ENCODE measurements at regions not wholly inside any gene's neighbourhood (a gene's known extent, or its start where the extent isn't known, plus 50 kb on each side); places are given as distances from the start of the nearest gene placed in this dataset.

DNA sequence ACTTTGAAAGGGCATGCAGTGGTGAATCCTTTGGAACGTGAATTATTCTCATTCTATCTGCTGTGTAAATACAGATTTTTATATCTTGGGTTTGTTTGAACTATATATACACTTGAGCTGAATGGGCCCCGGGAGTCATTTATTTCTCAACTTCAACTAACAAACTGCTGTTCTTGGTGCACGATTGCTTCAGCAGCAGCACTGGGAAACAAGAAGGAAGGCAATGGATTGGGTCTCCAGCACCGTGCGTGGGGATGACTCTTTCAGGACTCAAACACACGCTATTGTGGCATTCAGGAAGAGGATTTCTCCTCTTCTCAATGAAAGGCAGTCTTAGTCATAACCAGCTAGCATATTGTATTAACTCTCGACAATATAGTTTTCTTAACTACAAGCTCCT is 226.0 kb upstream of the NFE2L3 start:
- DNase-seq (ENCODE audit: low read depth) = no peak

DNA sequence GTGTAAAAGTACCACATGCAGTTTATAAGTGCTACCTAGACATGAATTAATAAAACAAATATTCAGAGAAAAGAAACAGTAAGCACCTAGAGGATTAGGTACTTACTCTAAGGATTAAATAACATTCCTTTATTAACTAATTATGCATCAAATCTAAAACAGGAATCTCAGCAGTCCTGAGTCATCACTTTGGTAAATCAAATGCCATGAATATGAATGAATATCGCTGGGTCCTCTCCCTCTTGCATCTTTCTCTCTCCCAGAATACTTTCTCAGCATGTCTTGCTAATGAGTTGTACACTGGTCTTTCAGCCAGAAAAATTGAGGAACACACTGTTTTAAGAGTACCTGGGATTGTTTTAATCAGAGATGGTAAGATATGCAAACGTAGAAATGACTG is 225.5 kb upstream of the NFE2L3 start:
- DNase-seq (ENCODE audit: low read depth) = no peak

DNA sequence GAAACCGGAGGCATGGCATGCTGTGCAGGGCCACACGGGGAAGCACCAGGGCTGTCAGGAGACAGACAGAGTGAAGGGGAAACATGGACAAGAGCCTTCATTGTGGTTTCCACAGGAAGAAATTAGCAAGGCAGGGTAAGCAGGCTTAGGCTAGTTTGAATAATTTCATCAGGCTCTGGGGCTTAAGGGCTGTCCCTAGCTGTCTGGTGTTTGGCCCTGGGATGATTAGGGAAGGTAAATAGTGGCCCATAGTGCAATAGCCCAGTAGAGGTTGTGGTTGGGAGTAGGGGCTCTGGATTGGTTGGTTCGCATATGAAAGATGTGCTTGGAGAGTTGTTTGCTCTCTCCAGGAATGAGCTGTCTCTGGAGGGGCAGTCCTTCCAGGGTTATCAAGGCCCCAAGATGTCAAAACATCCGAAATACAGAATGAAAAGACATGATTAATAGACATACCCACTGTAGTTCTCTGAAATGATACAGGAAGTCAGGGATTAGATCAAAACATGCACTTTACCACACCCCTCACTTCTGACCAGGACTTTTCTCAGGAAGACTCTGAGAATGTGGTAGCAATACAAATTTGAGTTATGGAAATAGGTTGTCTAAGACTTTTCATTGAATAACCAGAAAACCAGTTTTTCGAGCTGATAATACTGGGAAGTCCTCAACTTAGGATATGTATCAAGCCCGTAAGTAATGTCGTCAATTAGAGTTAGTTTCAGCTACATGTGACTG is 224.9 kb upstream of the NFE2L3 start:
- DNase-seq (ENCODE audit: low read depth) = no peak

DNA sequence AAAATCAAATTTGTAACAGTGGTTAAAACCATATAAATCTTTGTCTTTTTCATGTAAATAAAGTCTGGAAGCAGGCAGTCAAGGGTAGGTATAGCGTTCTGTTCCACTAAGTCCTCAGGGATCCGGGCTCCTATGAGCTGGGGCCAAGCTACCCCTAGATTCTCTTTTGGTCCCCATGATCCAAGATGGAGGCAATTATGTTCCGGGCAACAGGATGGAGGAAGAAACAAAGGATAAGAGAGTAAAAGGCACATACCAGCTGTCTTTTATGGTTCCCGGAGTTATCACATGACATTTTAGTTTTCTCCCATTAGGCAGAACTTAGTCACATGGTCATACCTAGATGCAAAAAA is 224.4 kb upstream of the NFE2L3 start:
- no peak for DNase-seq (ENCODE audit: low read depth)

DNA sequence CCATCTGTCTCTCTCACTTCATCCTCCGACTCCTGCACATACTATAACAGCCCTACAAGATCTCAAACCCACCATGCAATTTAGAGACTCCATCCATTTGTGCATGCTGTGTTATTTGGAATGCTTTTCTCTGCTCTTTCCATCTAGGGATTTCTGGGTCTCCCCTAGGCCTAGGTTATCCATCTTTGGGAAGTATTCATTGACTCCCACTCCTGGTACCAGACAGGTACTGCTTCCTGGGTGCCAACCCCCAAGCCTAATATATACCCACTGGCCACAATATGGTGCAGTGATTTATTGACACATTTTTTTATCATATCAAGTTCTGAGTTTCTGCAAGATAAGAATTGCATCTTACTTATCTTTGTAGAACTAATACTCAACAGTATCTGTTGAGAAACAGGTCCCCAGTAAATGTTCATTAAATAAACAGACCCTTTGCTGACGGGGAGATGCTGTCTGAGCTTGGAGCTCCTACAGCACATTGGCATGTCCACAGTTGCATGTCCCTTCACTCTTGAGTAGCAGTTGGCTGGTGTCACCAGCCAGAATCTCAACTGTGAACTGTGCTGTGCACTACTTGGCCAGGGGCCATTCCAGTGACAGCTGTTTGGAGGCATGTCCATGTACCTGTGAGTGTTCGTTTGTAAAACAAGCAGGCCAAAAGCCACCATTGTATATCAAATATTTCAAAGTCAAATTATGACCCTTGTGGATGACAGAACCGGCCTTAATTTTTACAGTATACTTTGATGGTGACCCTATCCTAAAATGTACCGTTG is 223.3 kb upstream of the NFE2L3 start:
- no peak for DNase-seq (ENCODE audit: low read depth)

DNA sequence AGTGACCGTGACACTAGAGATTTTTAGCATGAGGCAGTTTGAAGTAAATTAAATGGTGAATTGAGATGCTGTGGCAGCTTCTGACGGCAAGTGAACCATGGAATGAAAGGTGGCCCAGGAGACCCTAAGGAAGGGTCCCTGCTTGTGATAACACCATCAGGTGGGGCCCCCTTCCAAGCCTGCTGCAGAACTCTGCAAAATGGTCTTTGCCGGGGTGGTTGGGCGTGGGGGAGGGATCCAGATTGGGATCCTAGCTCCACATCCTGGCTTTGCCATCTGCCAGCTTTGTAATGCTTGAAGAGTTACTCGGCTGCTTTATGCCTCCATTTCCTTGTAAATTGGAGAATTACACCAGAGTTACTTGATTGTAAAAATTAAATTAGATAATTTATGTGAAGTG is 222.6 kb upstream of the NFE2L3 start:
- DNase-seq (ENCODE audit: low read depth) = no peak

DNA sequence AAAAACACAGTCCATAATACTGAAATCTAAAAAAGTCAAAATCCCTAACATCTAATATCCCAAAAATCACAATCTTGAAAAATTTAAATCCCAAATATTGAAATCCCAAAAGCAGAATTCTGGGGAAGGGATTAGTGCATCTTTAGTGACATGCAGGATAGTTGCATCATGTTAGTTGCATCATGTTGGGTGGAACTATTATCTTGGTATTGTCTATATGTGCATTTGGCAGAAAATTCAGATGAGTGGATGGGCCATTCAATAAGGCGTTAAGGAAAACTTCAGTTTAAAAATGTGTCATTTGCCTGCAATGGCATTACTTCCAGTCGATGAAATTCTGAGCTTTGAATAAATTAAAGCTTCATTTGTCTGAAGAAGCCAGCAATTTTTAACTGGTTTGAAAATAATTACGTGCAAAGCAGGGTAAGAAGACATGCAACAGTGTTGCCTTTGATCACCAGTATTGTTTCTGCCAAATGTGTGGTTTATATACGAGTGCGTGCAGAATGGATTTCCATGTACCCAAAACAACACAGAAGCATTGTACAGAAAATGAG is 221.4 kb upstream of the NFE2L3 start:
- DNase-seq (ENCODE audit: low read depth) = no peak

DNA sequence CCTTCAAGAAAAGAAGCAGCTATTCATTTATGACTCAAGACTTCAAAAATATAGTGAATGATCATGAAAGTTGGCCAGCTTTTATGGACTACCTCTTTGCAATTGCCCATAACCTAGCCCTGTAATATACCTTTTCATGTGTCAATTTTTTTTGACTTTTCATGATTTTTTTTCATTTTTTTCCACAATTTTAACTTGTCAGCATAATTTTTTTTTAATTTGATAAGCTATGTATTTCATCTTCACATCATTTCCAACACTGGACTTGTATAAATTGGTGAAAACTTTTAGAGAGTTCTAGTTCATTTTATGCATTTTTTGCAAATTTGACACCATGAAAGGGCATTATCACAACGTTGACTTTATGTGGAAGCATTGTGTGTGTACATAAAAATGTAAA is 220.8 kb upstream of the NFE2L3 start:
- no peak for DNase-seq (ENCODE audit: low read depth)

DNA sequence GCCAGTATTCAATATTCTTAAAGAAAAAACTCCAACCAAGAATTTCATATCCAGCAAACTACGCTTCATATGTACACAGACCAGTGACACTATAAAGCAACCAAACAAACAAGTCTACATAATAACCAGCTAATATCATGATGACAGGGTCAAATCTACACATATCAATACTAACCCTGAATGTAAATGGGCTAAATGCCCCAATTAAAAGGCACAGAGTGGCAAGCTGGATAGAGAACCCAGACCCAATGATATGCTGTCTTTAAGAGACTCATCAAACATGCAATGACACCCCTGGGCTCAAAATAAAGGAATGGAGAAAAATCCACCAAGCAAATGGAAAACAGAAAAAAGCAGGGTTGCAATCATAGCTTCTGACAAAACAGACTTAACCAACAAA is 218.1 kb upstream of the NFE2L3 start:
- DNase-seq (ENCODE audit: low read depth) = no peak

DNA sequence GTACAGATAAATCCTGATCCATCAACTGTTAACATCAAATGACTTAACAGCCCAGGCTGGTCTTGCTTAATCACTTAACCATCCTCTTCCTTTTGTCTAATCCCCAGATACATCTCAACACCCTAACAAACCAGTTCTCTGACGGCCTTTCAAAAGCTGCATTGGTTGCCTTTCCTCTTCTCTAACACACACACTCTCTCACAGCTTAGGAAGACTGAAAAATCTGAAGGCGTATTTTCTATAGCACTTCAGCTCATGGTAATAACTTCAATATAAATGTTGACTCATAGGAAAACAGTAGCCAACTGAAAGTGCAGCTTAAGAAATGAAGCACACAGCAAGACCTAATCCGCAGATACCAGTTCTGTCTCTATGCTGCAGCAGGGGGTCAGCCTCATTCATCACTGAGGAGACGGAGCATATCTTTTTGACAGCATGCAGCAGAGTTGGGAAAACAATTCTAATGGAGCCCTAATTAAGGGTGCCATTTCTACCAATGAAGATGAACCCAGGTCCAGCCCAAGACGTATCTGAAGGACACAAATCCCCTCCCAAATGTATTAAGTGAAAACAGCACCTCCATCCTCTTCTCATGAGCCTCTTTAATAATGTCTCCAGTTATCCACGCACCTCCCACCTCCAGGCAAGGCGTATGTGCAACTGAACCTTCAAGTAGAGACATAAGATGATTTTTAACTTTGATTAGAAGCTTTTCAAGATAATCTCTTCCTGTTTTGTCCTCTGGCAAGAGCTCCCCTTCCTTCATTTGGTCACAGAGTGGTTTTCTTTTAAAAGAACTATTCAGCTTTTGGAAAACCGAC is 211.7 kb upstream of the NFE2L3 start:
- DNase-seq (ENCODE audit: low read depth) = no peak

DNA sequence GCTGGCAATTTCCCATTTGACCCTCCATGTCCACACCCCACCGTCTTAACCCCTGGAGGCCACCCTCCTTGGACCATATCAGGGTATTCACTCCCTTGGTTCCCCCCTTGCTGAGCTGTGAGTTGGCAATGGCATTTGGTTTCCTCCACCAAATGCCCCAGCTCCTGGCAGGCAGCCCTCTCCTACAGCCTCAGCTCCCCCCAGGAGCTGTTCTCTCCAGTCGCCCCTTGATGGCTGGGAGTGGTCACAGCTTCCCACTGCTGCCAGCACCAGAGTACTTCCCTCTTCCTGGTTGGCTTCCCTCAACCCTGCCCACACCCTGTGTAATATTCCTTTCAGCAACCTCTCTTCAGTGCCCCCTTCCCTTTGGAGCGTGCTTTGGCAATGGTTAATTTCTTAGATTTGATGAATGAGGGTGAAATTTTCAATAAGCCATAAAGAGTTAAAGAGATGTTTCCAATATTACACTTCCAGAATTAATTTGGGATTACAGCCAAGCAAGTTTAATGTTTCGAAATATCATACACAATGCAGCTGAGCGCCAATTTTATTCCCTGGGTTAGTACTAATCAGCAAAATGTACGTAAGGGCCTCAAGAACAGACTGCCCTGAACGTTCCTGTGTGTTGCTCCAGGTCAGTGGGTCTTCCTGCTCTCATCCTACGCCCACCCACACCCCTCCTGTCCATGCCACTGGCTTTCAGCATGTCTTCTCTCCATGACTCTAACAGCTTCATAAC is 207.1 kb upstream of the NFE2L3 start:
- no peak for DNase-seq (ENCODE audit: low read depth)

DNA sequence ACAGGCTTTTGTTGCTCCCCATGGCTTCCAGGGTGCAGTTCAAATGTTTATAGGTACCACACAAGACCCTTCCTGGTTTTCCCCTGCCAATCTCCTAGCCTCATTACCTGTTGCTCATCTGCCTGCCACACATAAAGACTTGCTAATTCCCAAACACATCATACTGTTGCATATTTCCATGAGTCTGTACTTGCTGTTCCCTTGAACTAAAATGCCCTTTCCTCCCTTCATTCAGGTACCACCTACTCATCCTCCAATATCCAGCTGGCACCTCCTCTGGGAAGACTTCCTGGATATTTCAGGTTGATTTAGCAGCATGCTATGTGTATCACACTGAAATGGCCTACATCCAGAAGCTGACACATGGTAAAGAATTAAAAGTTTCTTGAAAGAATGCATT is 206.4 kb upstream of the NFE2L3 start:
- no peak for DNase-seq (ENCODE audit: low read depth)

DNA sequence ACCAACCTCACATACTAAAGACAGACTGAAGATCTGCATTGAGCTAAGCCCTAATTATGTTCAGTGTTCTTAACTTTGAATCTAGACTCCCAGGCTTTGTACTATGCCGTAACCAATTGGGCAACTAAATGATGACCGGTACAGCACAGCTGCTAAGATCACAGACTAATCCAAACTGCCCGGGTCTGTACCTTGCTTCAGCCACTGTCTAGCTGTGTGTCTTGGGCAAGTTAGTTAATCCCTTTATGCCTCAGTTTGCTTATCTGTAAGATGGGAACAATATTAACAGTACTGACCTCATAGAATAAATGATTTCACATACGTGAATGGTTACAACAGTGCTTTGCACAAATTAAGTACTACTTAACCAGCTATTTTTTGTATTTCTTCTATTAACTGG is 205.8 kb upstream of the NFE2L3 start:
- no peak for DNase-seq (ENCODE audit: low read depth)

DNA sequence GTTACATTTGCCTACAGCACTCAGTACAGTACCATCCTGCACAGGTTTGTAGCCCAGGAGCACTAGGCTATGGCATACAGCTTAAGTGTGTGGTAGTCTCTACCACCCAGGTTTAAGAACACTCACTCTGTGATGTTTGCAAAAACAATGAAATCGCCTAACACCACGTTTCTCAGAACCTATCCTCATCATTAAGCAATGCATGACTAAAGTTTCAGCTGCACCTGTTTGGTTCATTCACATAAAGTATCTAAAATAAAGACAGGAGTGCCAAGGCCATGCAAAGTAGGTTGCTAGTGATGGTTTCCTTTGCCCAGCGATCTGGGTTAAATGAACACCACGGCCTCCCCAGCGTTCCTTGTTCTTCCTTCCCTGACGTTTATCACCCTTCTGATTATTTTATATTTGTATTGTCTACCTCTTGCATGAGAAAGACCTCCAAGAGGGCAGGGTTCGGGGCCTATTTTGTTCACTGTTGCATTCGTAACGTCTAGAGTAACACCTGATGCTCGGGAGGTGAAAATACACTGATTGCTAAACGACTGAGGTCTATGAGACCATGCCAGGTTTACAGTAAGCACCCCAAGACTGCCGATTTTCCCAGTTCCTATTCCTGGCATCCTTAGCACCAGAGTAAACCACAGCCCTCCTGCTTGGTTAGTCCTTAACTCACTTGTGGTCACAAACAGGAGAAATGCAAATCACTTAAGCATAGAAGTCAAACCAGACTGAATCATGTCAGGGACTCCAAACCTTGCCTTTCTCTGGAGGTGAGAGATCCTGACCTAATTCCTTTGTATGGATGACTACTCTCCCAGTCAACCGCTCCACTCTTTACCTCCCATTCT is 204.1 kb upstream of the NFE2L3 start:
- DNase-seq (ENCODE audit: low read depth) = no peak

DNA sequence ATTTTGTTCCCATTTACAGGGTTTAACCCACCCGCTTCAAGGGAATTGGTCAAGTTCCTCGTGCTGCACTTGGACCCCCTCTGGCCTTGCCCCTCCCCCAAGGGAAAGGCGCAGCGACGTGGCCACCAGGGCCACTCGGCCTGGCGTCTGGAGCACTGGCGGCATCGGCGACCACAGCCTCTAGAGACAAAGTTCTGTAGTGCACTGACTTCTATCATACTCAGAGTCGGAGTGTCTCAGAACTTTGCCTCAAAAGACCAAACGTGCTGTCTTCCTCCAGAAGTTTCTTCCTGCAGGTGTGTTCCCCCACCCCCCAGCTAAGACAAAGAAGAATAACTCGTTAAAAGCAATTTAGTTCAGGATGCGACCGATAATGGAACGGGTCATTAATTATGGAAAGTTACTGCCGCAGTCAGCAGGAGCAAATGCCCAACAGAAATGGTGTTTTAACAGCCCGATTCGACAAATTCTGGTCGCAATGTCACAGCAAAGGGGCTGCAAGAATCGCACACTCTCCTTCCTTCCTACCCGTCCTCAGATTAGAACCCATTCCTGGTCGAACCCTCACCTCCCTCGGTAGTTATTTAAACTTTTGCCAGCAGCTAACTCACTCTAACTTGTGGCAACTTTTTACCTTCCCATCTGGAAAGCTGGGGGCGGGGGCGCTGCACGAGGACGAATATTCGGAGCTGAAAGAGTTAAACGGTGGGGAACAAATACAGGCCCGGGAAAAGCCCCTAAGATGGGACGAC is 202.1 kb upstream of the NFE2L3 start:
- no peak for DNase-seq (ENCODE audit: low read depth)

DNA sequence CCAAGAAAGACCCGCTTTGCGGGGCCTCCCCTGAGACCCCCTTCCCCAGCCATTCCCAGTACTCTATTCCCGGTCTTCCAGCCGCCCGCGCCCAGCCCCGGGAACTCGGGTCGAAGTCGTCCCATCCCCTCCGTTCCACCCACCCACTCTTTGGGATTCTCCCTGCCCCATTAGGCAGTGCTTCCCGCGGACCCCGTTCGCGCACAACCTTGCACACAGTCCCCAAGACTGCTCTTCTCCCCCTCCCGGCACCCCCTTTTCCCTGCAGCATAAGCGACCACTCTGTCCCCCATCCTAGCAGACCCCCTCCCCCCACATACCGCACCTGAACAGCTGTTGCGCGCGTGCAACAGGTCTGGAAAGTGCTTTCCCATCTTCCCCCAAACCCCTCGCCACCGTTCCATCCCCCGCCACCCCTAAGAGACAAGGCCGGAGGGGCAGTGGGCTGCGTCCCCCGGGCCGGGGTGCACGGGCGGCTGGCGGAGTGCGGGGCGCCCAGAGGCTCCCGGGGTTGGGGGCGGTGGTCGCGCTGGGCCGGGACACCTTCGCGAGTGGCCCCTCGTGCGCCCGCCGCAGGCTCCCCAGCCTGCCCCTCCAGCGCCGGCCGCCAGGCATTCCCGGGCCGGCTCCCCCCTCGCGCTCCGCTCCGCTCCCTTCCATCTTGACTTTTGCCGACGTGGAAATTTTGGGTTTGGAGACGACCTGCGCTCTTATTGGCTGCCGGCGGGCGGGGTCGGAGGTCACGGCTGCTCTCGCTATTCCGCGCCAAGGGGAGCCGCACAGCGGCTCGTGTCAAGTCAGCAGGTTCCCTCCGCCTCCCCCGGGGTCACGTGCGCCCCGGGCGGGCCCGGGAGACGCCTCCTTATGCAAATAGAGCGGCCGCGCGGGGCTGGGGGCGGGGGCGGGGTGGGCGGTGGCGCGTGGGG is 201.2 kb upstream of the NFE2L3 start:
- peak; percentile 84 for DNase-seq (ENCODE audit: low read depth)

DNA sequence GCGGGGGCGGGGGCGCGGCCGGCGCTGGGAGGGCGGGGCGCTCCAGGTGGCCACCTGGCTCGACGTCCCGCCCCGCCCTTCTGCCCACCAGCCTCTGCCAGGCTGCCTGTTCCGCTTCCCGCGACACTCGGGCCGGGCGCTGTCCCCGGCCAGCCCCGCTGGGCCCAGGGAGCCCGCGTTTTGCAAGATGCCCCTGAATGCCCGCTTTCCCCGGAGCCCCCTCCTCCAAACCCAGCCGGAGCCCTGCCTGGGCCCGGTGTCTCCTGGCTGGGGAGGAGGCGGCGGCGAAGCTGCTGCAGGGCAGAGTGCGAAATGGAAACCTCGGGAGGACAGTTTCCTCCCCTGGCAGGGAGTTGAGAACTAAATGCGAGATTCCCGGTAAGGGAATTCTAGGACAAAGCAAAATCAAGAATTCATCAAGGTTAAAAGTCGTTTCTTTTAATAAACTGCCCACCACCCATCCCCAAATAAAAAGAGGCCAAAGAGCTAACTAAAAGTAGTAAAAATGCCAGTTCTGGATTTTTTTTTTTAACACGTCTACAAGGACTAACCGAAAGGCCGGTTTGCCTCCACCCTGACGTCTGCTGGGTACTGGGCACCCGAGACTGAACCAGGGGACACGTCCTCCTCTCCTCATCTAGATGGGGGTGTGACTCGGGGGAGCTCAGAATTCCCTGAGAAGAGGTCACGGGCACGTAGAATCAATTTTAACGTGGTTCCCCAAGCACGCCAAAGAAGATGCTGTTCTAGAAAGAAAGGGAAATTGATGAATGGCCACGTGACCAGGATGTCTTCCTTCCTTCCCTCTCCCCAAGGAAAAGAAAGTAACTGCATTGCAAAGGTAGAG is 200.4 kb upstream of the NFE2L3 start:
- DNase-seq (ENCODE audit: low read depth) = no peak
